GM18508 (cell line): ENCODE measurements at regions not wholly inside any gene's neighbourhood (a gene's known extent, or its start where the extent isn't known, plus 50 kb on each side); places are given as distances from the start of the nearest gene placed in this dataset.
"Not testable (repeated sequence)": the region's sequence is repeated elsewhere in the genome, so short reads cannot be mapped to it uniquely, and the experiment has no call there.

Experiments used
- ATAC-seq: cut with Tn5 transposase; IDR thresholded peaks from one replicate; pipeline ENCODE4 v1.9.1; 2021; ENCODE audit warnings: moderate number of reproducible peaks; ENCODE audit not compliant: insufficient read depth, unreplicated experiment

GRCh38 chr9:79432485-79432884 is 139.3 kb upstream of the TLE4 start:
- ATAC-seq: no peak

GRCh38 chr9:79433703-79434102 is 138.1 kb upstream of the TLE4 start:
- ATAC-seq: no peak

- ATAC-seq: not testable (repeated sequence)
Measured at GRCh38 chr9:79439221-79439620, 132.5 kb upstream of the TLE4 start.

- no peak for ATAC-seq
Measured at GRCh38 chr9:79446523-79447307, 125.0 kb upstream of the TLE4 start.

- ATAC-seq: no peak
Measured at GRCh38 chr9:79447308-79447605, 124.5 kb upstream of the TLE4 start.

- no peak for ATAC-seq
Measured at GRCh38 chr9:79447762-79448161, 124.0 kb upstream of the TLE4 start.

DNA sequence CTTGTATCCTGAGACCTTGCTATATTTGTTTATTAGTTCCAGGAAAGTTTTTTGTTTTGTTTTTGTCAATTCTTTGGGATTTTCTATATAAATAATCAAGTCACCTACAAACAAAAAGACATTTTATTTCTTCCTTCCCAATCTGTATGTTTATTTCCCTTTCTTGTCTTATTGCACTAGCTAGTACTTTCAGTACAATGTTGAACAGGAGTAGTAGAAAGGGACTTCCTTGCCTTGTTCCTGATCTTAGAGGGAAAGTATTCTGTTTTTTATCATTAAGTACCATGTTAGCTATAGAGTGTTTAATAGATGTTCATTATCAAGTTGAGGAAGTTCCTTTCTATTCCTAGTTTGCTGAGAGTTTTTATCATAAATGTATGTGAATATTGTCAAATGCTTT is 119.5 kb upstream of the TLE4 start:
- ATAC-seq: no peak

GRCh38 chr9:79461712-79462111 is 110.1 kb upstream of the TLE4 start:
- ATAC-seq: no peak

DNA sequence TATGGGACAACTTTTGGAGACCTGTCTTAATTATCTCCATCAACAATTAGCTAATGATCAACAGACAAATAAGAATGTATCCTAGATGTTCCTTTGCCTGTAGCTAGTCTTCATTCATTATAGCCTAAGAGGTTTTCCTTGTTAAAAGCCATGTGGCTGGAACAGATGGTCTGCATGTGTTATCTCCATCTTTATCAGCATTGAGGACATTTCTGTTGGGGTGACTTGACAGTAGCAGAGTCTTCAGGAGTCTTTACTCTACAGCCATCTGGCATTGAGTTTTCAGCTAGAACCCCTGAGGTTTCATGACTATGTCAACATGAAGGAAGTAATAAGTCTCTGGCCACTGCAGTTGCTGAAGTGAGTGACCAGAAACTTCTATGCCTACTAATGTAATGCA is 106.6 kb upstream of the TLE4 start:
- ATAC-seq: no peak

- no peak for ATAC-seq
Measured at GRCh38 chr9:79469164-79469563, 102.6 kb upstream of the TLE4 start.

GRCh38 chr9:79470954-79471353 is 100.8 kb upstream of the TLE4 start:
- ATAC-seq: no peak

GRCh38 chr9:79471580-79472543 is 99.9 kb upstream of the TLE4 start:
- no peak for ATAC-seq

- ATAC-seq: no peak
Measured at GRCh38 chr9:79473704-79474103, 98.1 kb upstream of the TLE4 start.

- no peak for ATAC-seq
Measured at GRCh38 chr9:79477241-79477840, 94.4 kb upstream of the TLE4 start.

- ATAC-seq: no peak
Measured at GRCh38 chr9:79477955-79478771, 93.6 kb upstream of the TLE4 start.

- no peak for ATAC-seq
Measured at GRCh38 chr9:79480639-79481038, 91.1 kb upstream of the TLE4 start.

- no peak for ATAC-seq
Measured at GRCh38 chr9:79481846-79482477, 89.8 kb upstream of the TLE4 start.

DNA sequence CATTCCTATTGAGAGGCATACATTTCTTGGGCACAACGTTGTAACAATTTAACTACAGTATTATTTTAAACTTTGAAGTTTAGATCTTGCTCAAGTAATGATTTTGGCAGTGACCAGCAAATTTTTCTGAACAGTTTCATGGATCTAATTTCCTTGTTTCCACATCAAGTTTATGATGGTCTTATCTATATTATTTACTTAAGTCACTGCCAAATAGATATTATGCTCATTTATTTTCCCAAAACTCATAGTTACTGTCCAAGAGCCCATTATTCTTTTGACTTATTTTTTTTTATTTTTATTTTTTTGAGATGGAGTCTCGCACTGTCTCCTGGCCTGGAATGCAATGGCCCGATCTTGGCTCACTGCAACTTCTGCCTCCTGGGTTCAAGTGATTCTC is 86.5 kb upstream of the TLE4 start:
- no peak for ATAC-seq

DNA sequence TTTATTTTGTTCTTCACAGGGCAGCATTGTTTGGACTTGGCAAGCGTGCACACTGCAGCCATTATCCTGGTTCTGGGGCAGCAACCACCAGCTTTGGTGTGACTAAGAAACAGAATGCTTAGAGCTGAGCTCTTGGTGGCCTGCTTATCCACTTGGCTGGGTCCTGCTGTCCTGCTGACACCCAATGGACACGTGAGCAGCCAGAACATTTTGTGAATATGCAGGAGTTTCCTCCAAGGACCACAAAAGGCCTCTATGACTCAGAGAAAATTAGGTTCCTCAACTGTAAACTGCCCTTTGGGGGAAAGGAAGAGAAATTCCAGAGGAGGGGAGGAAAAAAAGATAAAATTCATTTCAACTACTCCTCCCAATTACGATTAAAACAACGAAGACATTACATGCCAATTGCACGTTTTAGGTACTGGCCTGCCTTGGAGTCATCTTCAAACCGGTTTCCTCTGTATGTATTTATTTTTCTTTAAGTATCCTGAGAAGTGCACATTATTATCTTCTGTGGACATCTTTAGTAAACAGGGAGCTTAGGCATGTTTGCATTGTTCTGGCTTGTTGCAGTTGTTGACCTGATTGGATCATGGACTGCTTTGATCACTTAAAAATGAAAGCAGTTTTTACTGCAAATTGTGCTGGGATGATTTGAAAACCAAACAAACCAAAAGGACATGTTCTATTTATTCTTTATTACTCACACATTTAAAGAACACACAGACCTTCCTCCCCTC is 82.3 kb upstream of the TLE4 start:
- no peak for ATAC-seq
